GM19328 (cell line): ENCODE measurements at regions not wholly inside any gene's neighbourhood (a gene's known extent, or its start where the extent isn't known, plus 50 kb on each side); places are given as distances from the start of the nearest gene placed in this dataset.

Experiments
- ATAC-seq: cut with Tn5 transposase; IDR thresholded peaks from one replicate; pipeline ENCODE4 v1.9.1; 2021; ENCODE audit warnings: mild to moderate bottlenecking, moderate library complexity; ENCODE audit not compliant: unreplicated experiment

- ATAC-seq: no peak
Observed at GRCh38 chr20:52744441-52744840, 227.7 kb upstream of the TSHZ2 start.

- no peak for ATAC-seq
Observed at GRCh38 chr20:52738081-52738480, 234.1 kb upstream of the TSHZ2 start.

- no peak for ATAC-seq
Observed at GRCh38 chr20:52736507-52736906, 235.7 kb upstream of the TSHZ2 start.

GRCh38 chr20:52731093-52731492, 241.1 kb upstream of the TSHZ2 start:
- no peak for ATAC-seq

GRCh38 chr20:52727740-52728456, 244.3 kb upstream of the TSHZ2 start:
- ATAC-seq: no peak

- no peak for ATAC-seq
Observed at GRCh38 chr20:52724541-52724940, 247.6 kb upstream of the TSHZ2 start.

- no peak for ATAC-seq
Observed at GRCh38 chr20:52722926-52723688, 249.1 kb upstream of the TSHZ2 start.

- no peak for ATAC-seq
Observed at GRCh38 chr20:52708137-52708536, 264.0 kb upstream of the TSHZ2 start.

GRCh38 chr20:52704553-52704952, 267.6 kb upstream of the TSHZ2 start:
- no peak for ATAC-seq

GRCh38 chr20:52688345-52688744, 283.8 kb upstream of the TSHZ2 start:
- ATAC-seq: no peak

- ATAC-seq: no peak
Observed at GRCh38 chr20:52684905-52685304, 287.3 kb upstream of the TSHZ2 start.

GRCh38 chr20:52684176-52684575, 288.0 kb upstream of the TSHZ2 start:
- ATAC-seq: no peak

GRCh38 chr20:52683761-52684160, 288.4 kb upstream of the TSHZ2 start:
- no peak for ATAC-seq

- ATAC-seq: no peak
Observed at GRCh38 chr20:52682237-52682636, 289.9 kb upstream of the TSHZ2 start.

GRCh38 chr20:52681288-52681687, 290.9 kb upstream of the TSHZ2 start:
- ATAC-seq: no peak

- no peak for ATAC-seq
Observed at GRCh38 chr20:52677216-52677615, 294.9 kb upstream of the TSHZ2 start.

- no peak for ATAC-seq
Observed at GRCh38 chr20:52676283-52676995, 295.7 kb upstream of the TSHZ2 start.

GRCh38 chr20:52675375-52675774, 296.8 kb upstream of the TSHZ2 start:
- ATAC-seq: no peak

- no peak for ATAC-seq
Observed at GRCh38 chr20:52668626-52669025, 303.5 kb upstream of the TSHZ2 start.

GRCh38 chr20:52667358-52667757, 304.8 kb upstream of the TSHZ2 start:
- ATAC-seq: no peak

GRCh38 chr20:52665441-52665840, 306.7 kb upstream of the TSHZ2 start:
- ATAC-seq: no peak

GRCh38 chr20:52655395-52655794, 316.8 kb upstream of the TSHZ2 start:
- ATAC-seq: no peak
